H4 (cell line): ENCODE measurements at regions not wholly inside any gene's neighbourhood (a gene's known extent, or its start where the extent isn't known, plus 50 kb on each side); places are given as distances from the start of the nearest gene placed in this dataset.

ENCODE experiments used
- DNase-seq: peaks from one replicate; pipeline ENCODE4 v3.0.0-alpha.2; 2015; ENCODE audit warnings: low spot score

DNA sequence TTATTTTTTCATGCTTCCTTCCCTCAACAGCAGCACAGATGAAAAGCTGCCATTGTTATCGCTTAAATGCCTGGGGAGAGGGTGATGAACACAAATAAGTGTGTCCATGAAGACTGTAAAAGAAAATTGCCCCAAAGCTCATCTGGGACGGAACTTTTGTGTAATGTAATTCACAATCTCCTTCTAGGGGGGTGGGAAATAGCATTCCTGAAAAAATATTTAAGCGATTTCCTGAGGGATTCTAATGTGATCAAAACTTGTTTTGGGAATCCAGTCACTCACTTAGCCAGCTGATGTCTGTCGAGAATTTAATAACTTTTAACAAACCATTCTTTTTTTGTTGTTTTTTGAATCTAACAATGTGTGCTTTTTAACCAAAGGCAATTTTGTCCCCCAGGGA is 427.9 kb downstream of the PLCL1 start:
- no peak for DNase-seq

DNA sequence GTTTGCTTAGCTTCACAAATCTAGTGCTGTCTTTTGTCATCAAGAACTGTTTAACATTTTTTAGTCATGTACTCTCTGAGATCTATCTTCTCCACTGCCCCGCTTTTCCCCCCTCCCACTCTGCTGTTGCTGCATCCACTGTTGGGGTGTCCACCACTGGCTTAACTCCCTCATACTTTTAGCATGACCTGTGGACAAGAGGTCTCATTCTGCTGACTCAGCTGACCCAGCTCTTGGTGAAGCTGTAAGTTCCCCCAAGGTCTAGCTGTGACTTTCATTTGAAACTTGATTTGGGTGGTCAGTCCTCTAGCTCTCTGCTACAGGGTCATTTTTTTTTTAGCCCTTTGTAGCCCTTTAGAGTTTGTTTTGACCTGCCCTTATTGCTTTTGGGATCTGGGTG is 427.2 kb downstream of the PLCL1 start:
- no peak for DNase-seq

DNA sequence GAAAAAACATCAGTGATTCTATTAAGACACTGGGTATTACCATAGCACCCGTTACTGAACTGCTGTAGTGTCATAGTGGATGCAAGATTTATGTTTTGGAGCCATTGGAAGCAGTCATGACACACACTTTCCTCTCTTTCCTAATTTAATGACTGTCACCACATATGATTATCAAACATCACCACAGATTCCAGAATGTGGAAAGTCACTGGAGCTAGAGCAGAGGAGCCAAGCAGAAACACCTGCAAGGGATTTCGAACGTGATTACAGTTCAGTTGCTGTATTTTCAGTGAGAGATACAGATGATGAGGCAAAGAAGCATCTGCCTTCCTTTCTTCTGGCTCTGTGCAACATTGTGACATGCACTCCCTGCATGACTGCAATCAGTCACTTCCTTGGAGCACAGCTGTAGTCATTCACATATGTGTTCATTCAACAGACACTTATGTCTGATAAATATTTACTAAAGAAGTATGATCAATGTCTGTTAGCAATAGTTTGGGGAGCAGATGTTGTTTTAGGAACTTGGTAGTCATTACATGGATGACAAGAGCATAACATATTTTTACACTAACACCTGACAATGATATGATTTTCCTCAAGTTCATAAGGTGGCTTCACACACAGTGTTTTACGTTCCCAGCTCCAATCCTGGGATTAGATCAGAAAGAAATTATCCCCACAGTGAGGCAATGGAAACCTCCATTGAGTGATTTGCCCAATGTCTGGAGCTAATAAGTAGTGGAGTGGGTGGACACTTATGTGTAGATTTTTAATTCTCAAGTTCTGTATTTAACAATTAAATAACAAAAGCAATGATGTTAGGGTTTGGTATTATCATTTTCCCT is 416.6 kb downstream of the PLCL1 start:
- no peak for DNase-seq

DNA sequence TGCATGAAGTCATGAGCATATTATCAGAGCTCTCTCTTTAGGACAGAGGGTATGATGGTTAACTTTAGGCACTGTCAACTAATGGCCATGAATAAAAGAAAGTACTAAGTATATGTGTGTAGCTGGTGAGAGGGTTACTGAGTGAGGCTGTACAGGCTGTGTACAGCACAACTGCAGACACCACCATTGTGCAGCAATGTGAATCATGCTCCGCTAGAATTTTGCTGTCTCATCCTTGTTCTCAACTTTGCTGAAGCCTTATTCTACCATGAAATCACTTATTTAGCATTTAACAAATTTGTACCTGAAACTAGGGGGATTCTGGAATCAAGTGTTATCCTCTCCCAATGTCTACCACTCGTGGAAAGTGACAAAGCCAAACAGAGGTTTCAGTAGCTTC is 414.9 kb downstream of the PLCL1 start:
- DNase-seq, result no peak

DNA sequence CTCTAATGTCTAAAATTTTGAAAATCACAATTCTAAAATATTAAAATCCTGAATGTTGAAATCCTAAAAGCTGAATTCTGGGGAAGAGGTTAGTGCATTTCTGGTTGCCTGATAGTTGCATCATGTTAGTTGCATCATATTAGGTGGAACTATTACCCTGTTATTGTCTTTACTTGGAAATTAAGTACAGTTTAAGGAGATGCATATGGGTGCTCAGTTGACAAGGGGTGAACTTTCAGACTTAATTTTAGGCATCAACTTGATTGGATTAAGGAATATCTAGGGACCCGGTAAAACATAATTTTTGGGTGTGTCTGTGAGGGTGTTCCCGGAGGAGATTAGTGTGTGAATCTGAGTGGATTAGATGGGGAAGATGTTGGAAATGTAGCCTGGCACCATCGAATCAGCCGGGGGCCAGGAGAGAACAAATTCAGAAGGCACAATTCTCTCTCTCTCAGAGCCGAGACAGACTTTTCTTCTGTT is 409.8 kb downstream of the PLCL1 start:
- DNase-seq, result no peak

DNA sequence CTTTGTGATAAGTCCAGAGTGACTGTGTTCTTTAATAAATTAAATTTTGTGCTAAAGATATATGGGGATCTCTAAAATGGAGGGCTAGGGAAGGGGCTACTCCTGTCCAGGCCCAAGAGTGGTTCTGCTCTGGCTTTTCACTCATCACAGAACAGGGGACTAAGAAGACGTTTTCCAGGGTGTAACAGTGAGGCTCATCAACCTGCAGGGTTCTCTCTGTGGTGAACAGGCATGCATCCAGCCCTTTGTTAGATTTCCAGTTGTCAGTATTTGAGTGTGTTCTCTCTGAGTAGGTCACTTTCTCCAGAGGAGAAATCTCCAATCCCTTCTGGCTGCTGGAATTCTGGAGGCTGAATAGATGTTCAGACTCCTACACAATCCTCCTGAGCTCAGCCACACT is 408.9 kb downstream of the PLCL1 start:
- no peak for DNase-seq

DNA sequence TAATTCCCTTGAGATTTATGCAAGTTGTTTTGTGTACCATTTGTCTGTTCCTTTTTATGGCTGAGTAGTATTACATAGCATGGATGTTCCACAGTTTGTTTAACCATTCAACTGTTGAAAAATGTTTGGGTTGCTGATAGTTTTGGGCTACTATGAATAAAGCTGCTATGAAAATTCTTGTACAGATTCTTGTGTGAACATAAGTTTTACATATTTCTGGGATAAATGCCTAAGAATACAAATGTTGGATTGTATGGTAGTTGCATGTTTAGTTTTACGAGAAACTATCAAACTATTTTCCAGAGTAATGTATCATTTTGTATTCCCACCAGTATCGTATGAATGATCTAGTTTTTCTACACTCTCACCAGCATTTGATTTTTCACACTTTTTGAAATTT is 407.3 kb downstream of the PLCL1 start:
- no peak for DNase-seq

DNA sequence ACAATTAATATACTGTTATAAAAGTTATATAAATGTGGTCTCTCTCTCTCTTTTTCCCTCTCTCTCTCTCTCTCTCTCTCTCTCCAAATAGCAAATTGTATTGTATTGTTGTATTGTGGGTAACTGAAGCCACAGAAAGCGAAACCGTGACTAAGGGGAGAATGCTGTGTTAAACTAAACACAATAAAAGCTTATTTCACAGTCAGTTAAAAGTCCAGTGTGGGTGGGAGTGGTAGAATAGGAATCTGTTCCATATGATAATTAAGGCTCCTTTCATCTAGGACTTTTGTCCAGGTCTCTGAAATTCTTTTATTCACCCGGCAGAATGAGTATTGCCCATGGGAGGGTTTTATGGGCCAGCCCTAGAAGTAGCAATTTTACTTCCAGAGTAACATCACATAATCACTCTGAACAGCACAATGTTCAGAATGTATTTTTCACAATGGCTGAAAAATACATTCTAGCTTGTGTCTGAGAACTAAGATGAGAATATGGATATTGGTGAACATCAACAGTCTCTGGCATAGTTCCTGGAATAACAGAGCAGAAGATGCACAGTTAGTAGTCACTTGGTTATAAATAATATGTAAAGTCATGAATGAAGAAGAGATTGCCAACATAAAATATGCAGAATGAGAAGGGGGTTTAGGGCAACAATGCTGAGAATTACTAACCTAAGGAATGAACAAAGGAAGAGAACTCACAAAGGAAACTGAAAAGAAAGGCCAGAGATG is 399.1 kb downstream of the PLCL1 start:
- DNase-seq, result peak; percentile 48
